ENCODE measurements at regions not wholly inside any gene's neighbourhood (a gene's known extent, or its start where the extent isn't known, plus 50 kb on each side); places are given as distances from the start of the nearest gene placed in this dataset.

DNA sequence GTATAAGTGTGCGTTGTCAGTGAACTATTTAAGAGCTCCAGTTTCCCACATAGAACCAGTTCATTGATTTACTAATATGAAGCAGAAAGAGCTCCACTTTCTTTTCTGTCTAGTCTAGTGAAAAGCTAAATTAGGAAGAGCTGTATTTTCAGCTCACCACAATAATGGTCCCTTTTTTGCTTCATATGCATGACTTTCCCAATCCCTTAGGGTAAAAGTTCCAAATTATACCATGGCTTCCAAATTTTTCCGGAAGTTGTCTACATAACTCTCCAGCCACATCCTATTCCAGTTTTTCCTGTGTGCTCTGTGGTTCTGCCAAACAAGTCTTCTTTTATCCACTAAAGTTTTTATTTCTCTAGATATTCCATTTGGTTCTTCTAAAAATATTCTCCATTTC, 685.2 kb downstream of the REEP3 start:
- Histone ChIP-seq H3K36me3 (replicated peaks in 1 of 2; ENCODE audit: control extremely low read depth in 1 of 2, control insufficient read depth in 1 of 2, extremely low read depth in 1 of 2, insufficient read depth in 2 of 2, low read length in 1 of 2) (no peaks in the 10 kb centered on the region), H3K79me2 (ENCODE audit: control insufficient read depth, insufficient read depth, low read length) (no peaks in the 10 kb centered on the region), H3K9me3 (ENCODE audit: control extremely low read depth in 1 of 3, control insufficient read depth in 2 of 3, insufficient read depth in 1 of 3, low read length in 2 of 3) (peaks cover 0 to 4% (median 0%) of the 10 kb centered on the region in 3 donors), H3K4me2 (replicated peaks; ENCODE audit: low read depth, low read length, poor library complexity, severe bottlenecking) (no peak overlapping the region), H3K27ac (ENCODE audit: low read length in 2 of 2) (no peak overlapping the region), H3K9ac (ENCODE audit: low read length) (no peak overlapping the region), H3K27me3 (replicated peaks in 1 of 4; ENCODE audit: control extremely low read depth in 1 of 4, control insufficient read depth in 3 of 4, insufficient read depth in 4 of 4, low read length in 3 of 4) (no peaks in the 10 kb centered on the region), H3K4me3 (ENCODE audit: control extremely low read depth in 1 of 5, extremely low read depth in 1 of 5, insufficient read depth in 1 of 5, low read depth in 2 of 5, low read length in 4 of 5) (no peak overlapping the region), H2AFZ (ENCODE audit: insufficient read depth, low read depth, low read length, poor library complexity, severe bottlenecking) (no peak overlapping the region), H4K20me1 (ENCODE audit: control insufficient read depth, insufficient read depth, low read length, poor library complexity, severe bottlenecking) (no peaks in the 10 kb centered on the region), H3K4me1 (ENCODE audit: control insufficient read depth in 2 of 2, insufficient read depth in 2 of 2, low read length in 2 of 2) (no peaks in the 10 kb centered on the region)
- H3K27me3 Mint-ChIP-seq, result no peaks in the 10 kb centered on the region
- POLR2A ChIA-PET, result no interaction called here
- peaks cover 2% of the 10 kb centered on the region for H3K9me3 Mint-ChIP-seq (ENCODE audit: insufficient read depth)
- no peak overlapping the region for H3K27ac Mint-ChIP-seq
- H3K4me1 Mint-ChIP-seq, result no peaks in the 10 kb centered on the region
- intact Hi-C loops (cut with micrococcal nuclease), result no loop called here
- no peak for DNase-seq
- TF ChIP-seq EZH2 (IDR thresholded peaks at IDR 0.05; ENCODE audit: borderline replicate concordance, insufficient read depth, low read depth, low read length, poor library complexity, severe bottlenecking) (no peak), CTCF (IDR thresholded peaks at IDR 0.05) (no peak)
- WGBS (ENCODE audit: insufficient coverage), result no CpG with 5 or more reads among the region's 2 CpGs
- no peak overlapping the region for H3K4me3 Mint-ChIP-seq
- CTCF ChIA-PET, result no interaction called here
- ATAC-seq (ENCODE audit: low read depth), result no peak

DNA sequence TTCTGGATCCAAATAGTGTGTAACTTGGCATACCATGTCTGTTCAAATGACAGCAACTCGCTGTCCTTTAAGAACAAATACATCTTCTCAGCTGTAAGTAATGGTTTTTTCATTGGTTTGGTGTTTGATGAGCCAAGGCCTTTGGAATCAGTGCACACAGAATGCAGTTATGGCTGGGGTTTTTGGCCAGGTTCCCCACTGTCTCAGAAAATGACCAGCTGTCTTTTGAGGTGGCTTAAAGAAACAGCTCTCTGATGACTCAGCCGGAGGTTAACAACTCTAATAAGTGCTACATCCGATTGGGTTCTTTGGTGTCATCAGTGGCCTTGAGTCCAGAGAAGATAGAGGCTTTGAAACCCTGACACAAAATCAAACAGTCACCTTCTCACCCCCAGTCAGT, 688.4 kb downstream of the REEP3 start:
- no peaks in the 10 kb centered on the region for H3K4me1 Mint-ChIP-seq
- no peak overlapping the region for H3K4me3 Mint-ChIP-seq
- no peaks in the 10 kb centered on the region for H3K4me1 ChIP-seq (ENCODE audit: control insufficient read depth in 2 of 2, insufficient read depth in 2 of 2, low read length in 2 of 2)
- intact Hi-C loops (cut with micrococcal nuclease), result no loop called here
- ChIA-PET CTCF (no interaction called here), POLR2A (no interaction called here)
- H3K27me3 Mint-ChIP-seq, result no peaks in the 10 kb centered on the region
- H4K20me1 ChIP-seq (ENCODE audit: control insufficient read depth, insufficient read depth, low read length, poor library complexity, severe bottlenecking), result no peaks in the 10 kb centered on the region
- no peak overlapping the region for H3K27ac Mint-ChIP-seq
- 94% methylated on average over 2 of the region's 3 CpGs for WGBS (ENCODE audit: insufficient coverage)
- no peak overlapping the region for H3K4me2 ChIP-seq (replicated peaks; ENCODE audit: low read depth, low read length, poor library complexity, severe bottlenecking)
- H3K9me3 ChIP-seq (ENCODE audit: control extremely low read depth in 1 of 3, control insufficient read depth in 2 of 3, insufficient read depth in 1 of 3, low read length in 2 of 3), result peaks cover 0 to 4% (median 0%) of the 10 kb centered on the region in 3 donors
- H3K27ac ChIP-seq (ENCODE audit: low read length in 2 of 2), result no peak overlapping the region
- TF ChIP-seq CTCF (IDR thresholded peaks at IDR 0.05) (no peak), EZH2 (IDR thresholded peaks at IDR 0.05; ENCODE audit: borderline replicate concordance, insufficient read depth, low read depth, low read length, poor library complexity, severe bottlenecking) (no peak)
- H3K9me3 Mint-ChIP-seq (ENCODE audit: insufficient read depth), result peaks cover 2% of the 10 kb centered on the region
- H3K27me3 ChIP-seq (replicated peaks in 1 of 4; ENCODE audit: control extremely low read depth in 1 of 4, control insufficient read depth in 3 of 4, insufficient read depth in 4 of 4, low read length in 3 of 4), result no peaks in the 10 kb centered on the region
- no peak overlapping the region for H2AFZ ChIP-seq (ENCODE audit: insufficient read depth, low read depth, low read length, poor library complexity, severe bottlenecking)
- H3K4me3 ChIP-seq (ENCODE audit: control extremely low read depth in 1 of 5, extremely low read depth in 1 of 5, insufficient read depth in 1 of 5, low read depth in 2 of 5, low read length in 4 of 5), result no peak overlapping the region
- DNase-seq (no peak), ATAC-seq (ENCODE audit: low read depth) (no peak)
- H3K36me3 ChIP-seq (replicated peaks in 1 of 2; ENCODE audit: control extremely low read depth in 1 of 2, control insufficient read depth in 1 of 2, extremely low read depth in 1 of 2, insufficient read depth in 2 of 2, low read length in 1 of 2), result no peaks in the 10 kb centered on the region
- H3K9ac ChIP-seq (ENCODE audit: low read length), result no peak overlapping the region
- H3K79me2 ChIP-seq (ENCODE audit: control insufficient read depth, insufficient read depth, low read length), result no peaks in the 10 kb centered on the region

Data from B cell (primary cell).